ENCODE measurements at regions not wholly inside any gene's neighbourhood (a gene's known extent, or its start where the extent isn't known, plus 50 kb on each side); places are given as distances from the start of the nearest gene placed in this dataset.

DNA sequence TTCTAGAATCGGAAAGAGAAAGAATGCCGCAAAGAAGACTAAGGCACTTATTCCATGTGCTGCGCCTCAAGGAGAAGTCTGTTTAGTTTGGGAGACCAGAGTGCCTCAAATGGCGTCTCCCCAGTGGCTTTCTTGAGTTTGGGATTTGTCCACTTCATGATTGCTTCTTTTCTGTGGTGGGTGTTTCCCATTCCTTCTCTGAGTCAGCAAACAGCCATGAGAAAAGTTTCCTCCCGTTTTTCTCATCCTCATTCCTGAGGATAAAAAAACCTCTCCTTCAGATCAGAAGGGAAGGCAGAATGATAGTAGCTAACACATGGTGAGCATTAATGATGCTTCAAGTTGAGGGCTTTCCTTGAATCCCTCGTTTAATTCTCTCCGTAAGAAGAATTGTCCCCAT lies 275.9 kb upstream of the WWC1 start:
- ChIA-PET CTCF (ENCODE audit: unreplicated experiment) (no interaction called here), POLR2A (interaction anchor here (0.6 kb wide), 1 partner anchor 777 kb away, joined by 6 read pairs; no protein-coding TSS in a partner anchor)
- TF ChIP-seq EZH2phosphoT487 (IDR thresholded peaks at IDR 0.05; ENCODE audit: borderline replicate concordance, low read depth, low read length) = no peak
- TF ChIP-seq CTCF (conservative IDR thresholded peaks at IDR 0.05; ENCODE audit: low read length) = no peak
- intact Hi-C loops (cut with micrococcal nuclease; ENCODE audit: unreplicated experiment) = no loop called here
- Histone ChIP-seq H3K4me1 (ENCODE audit: insufficient read depth, low read length, poor library complexity, severe bottlenecking) (no peaks in the 10 kb centered on the region), H3K4me3 (ENCODE audit: low read depth, low read length, poor library complexity, severe bottlenecking) (no peak overlapping the region), H3K9me3 (ENCODE audit: low read length) (no peaks in the 10 kb centered on the region), H2AFZ (ENCODE audit: low read length) (no peak overlapping the region), H3K4me2 (ENCODE audit: low read length) (no peak overlapping the region), H3K36me3 (ENCODE audit: insufficient read depth, low read length) (no peaks in the 10 kb centered on the region), H4K20me1 (ENCODE audit: insufficient read depth, low read length) (no peaks in the 10 kb centered on the region), H3K27ac (ENCODE audit: low read depth, low read length, poor library complexity, severe bottlenecking) (no peak overlapping the region), H3K9me2 (ENCODE audit: insufficient read depth, low read length) (no peaks in the 10 kb centered on the region), H3K79me2 (ENCODE audit: insufficient read depth, low read depth, low read length) (no peaks in the 10 kb centered on the region)
- BruUV-seq (replicated peaks) = no TSS peak
- no peak for DNase-seq (ENCODE audit: low spot score)

DNA sequence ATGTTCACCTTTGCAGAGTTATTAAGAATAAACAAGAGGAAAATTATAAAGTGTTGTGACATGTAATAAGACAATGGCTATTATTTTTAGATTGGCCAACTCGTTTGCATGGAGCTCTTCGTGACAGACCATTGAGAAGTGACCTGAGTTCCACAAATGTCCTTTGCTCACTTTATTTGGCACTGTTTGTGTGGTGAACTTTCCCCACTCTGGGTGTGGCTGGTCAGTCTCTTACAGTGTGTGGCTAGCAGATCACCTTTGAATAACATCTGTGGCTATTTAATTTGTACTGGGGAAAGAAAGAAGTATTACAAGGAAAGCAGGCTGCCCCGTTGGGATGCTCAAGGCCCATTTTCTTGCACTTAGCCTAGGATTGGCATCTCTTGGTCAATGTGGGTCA lies 274.1 kb upstream of the WWC1 start:
- BruUV-seq (replicated peaks) = no TSS peak
- Histone ChIP-seq H3K9me2 (ENCODE audit: insufficient read depth, low read length) (no peaks in the 10 kb centered on the region), H4K20me1 (ENCODE audit: insufficient read depth, low read length) (no peaks in the 10 kb centered on the region), H3K36me3 (ENCODE audit: insufficient read depth, low read length) (no peaks in the 10 kb centered on the region), H3K4me1 (ENCODE audit: insufficient read depth, low read length, poor library complexity, severe bottlenecking) (no peaks in the 10 kb centered on the region), H3K79me2 (ENCODE audit: insufficient read depth, low read depth, low read length) (no peaks in the 10 kb centered on the region), H3K4me3 (ENCODE audit: low read depth, low read length, poor library complexity, severe bottlenecking) (no peak overlapping the region), H3K27ac (ENCODE audit: low read depth, low read length, poor library complexity, severe bottlenecking) (no peak overlapping the region), H3K9me3 (ENCODE audit: low read length) (no peaks in the 10 kb centered on the region), H2AFZ (ENCODE audit: low read length) (no peak overlapping the region), H3K4me2 (ENCODE audit: low read length) (no peak overlapping the region)
- intact Hi-C loops (cut with micrococcal nuclease; ENCODE audit: unreplicated experiment) = no loop called here
- TF ChIP-seq EZH2phosphoT487 (IDR thresholded peaks at IDR 0.05; ENCODE audit: borderline replicate concordance, low read depth, low read length) = no peak
- no peak for TF ChIP-seq CTCF (conservative IDR thresholded peaks at IDR 0.05; ENCODE audit: low read length)
- ChIA-PET CTCF (ENCODE audit: unreplicated experiment) (no interaction called here), POLR2A (no interaction called here)
- DNase-seq (ENCODE audit: low spot score) = no peak

DNA sequence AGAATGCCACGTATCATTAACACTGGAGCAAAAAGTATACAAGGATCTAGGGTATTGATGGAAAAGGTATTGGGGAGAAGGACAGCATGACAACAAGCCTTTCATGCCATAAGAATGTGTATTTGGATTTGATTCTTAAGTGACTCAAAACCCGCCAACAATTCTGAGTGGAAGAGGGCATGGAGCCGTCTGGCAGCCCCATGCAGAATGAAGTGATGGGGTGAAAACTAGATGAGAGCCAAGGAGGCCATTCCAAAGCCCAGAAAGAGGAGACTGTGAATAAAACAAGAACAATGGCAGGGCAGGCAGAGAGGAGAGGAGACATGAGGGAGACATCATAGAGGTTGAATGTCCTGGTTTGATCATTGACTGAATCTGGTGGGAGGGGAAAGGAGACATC lies 272.3 kb upstream of the WWC1 start:
- Histone ChIP-seq H3K9me2 (ENCODE audit: insufficient read depth, low read length) (no peaks in the 10 kb centered on the region), H3K27ac (ENCODE audit: low read depth, low read length, poor library complexity, severe bottlenecking) (no peak overlapping the region), H3K36me3 (ENCODE audit: insufficient read depth, low read length) (no peaks in the 10 kb centered on the region), H3K4me2 (ENCODE audit: low read length) (no peak overlapping the region), H2AFZ (ENCODE audit: low read length) (no peak overlapping the region), H3K9me3 (ENCODE audit: low read length) (no peaks in the 10 kb centered on the region), H3K79me2 (ENCODE audit: insufficient read depth, low read depth, low read length) (no peaks in the 10 kb centered on the region), H4K20me1 (ENCODE audit: insufficient read depth, low read length) (no peaks in the 10 kb centered on the region), H3K4me3 (ENCODE audit: low read depth, low read length, poor library complexity, severe bottlenecking) (no peak overlapping the region), H3K4me1 (ENCODE audit: insufficient read depth, low read length, poor library complexity, severe bottlenecking) (no peaks in the 10 kb centered on the region)
- DNase-seq (ENCODE audit: low spot score) = no peak
- BruUV-seq (replicated peaks) = no TSS peak
- intact Hi-C loops (cut with micrococcal nuclease; ENCODE audit: unreplicated experiment) = no loop called here
- CTCF ChIA-PET (ENCODE audit: unreplicated experiment) = no interaction called here
- POLR2A ChIA-PET = no interaction called here
- TF ChIP-seq EZH2phosphoT487 (IDR thresholded peaks at IDR 0.05; ENCODE audit: borderline replicate concordance, low read depth, low read length) = no peak
